NCI-H345 treated with DMSO at 0.1 percent for 48 hours (cell line): ENCODE measurements at regions not wholly inside any gene's neighbourhood (a gene's known extent, or its start where the extent isn't known, plus 50 kb on each side); places are given as distances from the start of the nearest gene placed in this dataset.
"Not testable (repeated sequence)": the region's sequence is repeated elsewhere in the genome, so short reads cannot be mapped to it uniquely, and the experiment has no call there.

ENCODE experiments used
- DNase-seq: peaks from one replicate; lab custom pipeline; 2025; ENCODE audit not compliant: unreplicated experiment; lab: John Stamatoyannopoulos, UW

DNA sequence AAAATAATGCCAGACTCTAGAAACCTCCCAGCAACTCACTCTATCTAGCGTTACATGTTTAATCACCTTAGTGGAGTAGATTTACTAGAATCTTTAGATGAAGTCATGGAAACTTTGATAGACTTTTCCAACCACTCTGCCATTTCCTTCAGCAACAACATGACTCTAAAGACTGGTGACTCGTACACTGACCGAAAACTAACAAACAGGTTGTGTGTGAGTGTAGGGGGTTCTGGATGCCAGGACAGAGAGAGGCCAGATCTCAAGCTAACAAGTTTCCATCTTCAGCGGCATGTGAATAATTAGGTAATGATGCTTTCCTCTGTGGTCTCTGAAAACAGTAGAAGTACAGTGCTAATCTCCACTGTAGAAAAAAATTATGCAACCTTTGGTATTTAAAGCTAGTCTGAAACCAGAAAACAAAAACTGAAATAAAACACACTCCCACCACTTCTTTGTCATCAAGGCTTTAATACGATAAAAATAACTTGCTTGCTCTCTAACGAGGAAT lies 286.4 kb downstream of the PRDM5 start:
- no peak for DNase-seq

- DNase-seq: no peak
Measured at GRCh38 chr4:120633810-120634209, 288.7 kb downstream of the PRDM5 start.

DNA sequence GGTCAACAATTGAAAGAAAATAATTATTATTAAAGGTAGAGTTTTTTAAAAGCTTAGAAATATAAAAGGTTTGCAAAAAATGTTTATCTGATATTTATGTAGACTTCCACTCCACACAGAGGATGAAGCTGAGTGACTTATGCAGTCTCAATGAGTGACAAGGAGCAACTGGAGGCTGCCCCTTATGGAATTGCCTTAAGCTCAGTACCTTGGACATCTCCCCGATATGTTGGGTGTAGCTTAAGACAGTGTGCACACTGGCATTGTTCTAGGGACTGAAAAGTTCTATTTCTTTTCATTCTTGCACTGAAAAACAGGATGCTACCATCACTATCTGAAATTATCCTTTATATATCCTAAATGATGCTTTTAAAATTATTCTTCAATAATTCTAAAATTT lies 292.1 kb downstream of the PRDM5 start:
- DNase-seq: no peak

- no peak for DNase-seq
Measured at GRCh38 chr4:120629546-120630108, 292.9 kb downstream of the PRDM5 start.

DNA sequence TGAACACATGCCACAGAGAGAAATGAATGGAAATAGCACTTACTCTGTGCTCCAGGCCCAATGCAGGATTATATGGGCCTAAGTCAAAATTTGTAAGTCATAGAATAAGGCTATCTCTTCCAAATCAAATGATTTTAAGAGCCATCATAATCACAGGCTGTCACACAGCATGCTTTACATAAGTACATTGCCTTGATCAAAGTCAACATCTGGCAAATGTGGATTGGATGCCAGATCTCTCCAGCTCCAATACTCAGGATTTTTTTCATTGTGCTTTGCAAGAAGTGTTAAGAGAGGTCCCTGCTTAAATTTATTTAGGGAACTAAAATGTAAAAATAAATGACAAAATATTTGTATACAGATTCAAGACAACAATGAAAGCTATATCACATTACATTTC lies 299.9 kb downstream of the PRDM5 start:
- no peak for DNase-seq

DNA sequence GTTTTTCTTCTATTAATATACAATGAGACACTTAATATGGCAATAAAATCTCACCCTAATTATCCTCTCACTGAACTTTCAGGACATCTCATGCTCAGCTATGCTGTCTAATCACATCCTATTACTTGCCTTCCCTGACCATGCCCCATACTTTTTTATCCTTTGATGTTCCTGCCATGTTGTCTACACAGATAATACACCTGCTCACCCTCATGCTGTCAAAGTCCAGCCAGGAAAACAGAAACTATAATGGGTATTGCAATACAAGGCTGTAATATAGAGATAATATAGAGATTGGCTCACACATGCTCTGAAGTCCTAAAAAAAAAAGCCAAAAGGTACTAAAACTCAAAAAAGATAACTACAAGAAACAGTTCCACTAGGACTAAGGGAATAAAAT lies 305.4 kb downstream of the PRDM5 start:
- DNase-seq: no peak

GRCh38 chr4:120616041-120616440 lies 306.5 kb downstream of the PRDM5 start:
- DNase-seq: no peak

- DNase-seq: no peak
Measured at GRCh38 chr4:120613778-120614177, 308.7 kb downstream of the PRDM5 start.

- DNase-seq: no peak
Measured at GRCh38 chr4:120611092-120611491, 311.4 kb downstream of the PRDM5 start.

DNA sequence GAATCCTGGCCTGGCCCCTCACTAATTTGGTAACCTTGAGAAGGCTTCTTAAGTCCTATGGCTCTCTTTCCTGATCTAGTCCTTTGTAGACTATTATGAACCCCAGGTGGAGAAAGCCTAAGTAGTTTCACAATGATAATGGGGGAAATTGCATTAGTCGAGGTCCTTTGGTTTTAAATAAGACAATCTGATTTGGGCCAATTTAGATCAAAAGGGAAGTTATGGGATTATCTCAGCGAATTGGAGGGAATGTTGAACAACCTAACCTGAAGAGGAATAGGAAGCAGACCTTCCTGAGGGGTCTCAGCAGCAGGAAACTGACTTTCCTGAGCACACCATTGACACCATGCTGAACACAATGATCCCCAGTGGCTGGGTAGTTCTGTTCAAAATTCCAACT lies 331.5 kb downstream of the PRDM5 start:
- DNase-seq: no peak

- DNase-seq: no peak
Measured at GRCh38 chr4:120589787-120590186, 332.7 kb downstream of the PRDM5 start.

GRCh38 chr4:120568731-120569130 lies 353.8 kb downstream of the PRDM5 start:
- no peak for DNase-seq

GRCh38 chr4:120561648-120562047 lies 360.9 kb downstream of the PRDM5 start:
- no peak for DNase-seq

GRCh38 chr4:120557372-120557771 lies 365.2 kb downstream of the PRDM5 start:
- no peak for DNase-seq

DNA sequence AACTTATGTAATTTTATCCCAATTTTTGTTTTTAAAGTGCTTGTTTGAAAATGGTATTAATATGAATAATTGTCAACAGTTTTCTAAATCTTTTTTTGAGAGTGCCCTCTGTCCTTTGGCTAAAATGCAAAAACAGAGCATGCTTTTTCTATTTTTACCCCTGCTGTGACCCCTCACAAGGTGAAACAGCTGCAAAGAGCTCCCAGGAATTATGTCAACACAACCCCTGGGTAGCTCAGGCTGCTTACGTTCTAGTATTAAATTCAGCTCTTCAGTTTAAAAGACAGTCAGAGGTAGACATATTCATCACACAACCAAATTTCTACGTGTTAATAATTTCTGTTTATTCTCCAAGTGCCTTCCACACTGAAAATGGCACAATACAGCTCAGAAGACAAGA lies 367.5 kb downstream of the PRDM5 start:
- DNase-seq: no peak

DNA sequence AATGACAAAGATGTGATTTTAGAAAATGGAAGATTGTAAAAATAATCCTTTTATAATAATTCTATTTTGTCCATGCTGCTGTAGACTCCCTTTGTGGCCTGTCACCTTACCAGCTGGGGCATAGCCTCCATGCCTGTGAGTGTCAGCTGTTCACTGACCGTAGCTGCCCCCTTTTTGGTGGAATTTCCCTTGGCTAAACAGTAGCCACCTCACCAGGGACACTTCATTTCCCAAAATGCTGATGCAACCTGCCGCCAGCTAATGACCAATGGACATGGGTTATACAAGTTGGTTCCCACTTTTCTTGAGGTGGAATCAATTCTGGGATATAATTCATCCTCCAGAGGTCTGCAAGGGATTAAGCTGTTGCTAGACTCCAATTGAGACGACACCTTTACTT lies 368.4 kb downstream of the PRDM5 start:
- no peak for DNase-seq

DNA sequence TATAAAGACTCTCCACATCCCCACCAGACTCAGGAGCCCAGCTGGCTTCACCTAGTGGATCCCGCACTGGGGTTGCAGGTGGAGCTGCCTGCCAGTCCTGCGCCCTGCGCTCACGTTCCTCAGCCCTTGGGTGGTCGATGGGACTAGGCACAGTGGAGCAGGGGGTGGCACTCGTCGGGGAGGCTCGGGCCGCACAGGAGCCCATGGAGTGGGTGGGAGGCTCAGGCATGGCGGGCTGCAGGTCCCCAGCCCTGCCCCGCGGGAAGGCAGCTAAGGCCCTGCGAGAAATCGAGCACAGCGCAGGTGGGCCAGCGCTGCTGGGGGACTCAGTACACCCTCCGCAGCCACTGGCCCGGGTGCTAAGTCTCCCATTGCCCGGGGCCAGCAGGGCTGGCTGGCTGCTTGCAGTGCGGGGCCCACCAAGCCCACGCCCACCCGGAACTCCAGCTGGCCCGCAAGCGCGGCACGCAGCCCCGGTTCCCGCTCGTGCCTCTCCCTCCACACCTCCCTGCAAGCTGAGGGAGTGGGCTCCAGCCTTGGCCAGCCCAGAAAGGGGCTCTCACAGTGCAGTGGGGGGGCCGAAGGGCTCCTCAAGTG lies 371.8 kb downstream of the PRDM5 start:
- DNase-seq: not testable (repeated sequence)

DNA sequence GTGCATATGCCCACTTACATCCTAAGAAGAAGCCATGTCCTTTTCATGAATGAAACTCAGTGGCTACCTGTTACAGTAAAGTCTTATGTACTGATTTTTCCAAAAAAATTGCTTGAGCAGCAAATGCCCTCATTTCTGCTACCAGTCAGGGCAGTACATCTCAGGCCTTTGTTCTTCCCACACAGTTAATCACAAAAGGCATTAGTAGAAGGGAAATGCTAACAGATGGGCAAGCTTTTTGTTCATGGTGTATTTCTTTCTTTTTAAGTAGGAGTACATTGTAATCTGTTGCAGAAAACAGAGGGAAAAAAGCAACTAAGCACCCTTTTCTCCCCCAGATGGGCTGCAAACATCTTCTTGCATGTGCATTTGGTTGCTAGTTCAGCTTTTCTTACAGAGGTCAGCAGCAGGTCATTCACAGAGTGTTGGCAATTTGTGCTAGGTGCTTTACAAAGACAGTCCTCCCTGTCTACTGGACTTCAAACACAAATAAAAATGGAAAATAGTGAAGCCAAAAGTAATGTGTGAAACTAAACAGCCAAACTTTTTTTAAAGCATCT lies 373.4 kb downstream of the PRDM5 start:
- no peak for DNase-seq

GRCh38 chr4:120545391-120545790 lies 377.1 kb downstream of the PRDM5 start:
- DNase-seq: no peak

DNA sequence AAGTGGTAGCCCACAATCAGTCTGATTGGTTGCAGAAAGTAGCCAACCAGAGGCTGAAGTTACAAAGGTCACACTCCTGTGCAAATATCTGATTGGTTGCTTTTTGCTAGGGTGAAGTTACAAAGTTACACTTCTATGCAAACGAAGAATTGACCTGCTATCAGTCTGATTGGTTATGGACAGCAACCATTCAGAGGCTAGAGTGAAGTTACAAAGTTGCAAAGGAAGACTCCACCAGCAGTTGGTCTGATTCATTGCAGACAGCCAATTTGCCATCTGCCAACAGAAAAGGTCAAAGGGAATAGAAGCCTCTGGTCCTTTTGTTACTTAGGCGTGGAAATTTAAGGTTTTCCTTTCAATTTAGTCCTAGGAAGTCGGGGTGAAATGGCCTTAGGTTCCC lies 377.7 kb downstream of the PRDM5 start:
- DNase-seq: no peak

- DNase-seq: no peak
Measured at GRCh38 chr4:120540625-120541024, 381.9 kb downstream of the PRDM5 start.

GRCh38 chr4:120536884-120537283 lies 385.6 kb downstream of the PRDM5 start:
- DNase-seq: no peak

GRCh38 chr4:120528428-120528827 lies 394.1 kb downstream of the PRDM5 start:
- no peak for DNase-seq
